Esophagus squamous epithelium (tissue), 4 donors: ENCODE measurements at regions not wholly inside any gene's neighbourhood (a gene's known extent, or its start where the extent isn't known, plus 50 kb on each side); places are given as distances from the start of the nearest gene placed in this dataset.

Experiments
- CTCF ChIP-seq, 6 experiments: fragments of 450-650 bp in 4 of 6; fragments of 200-600 bp in 2 of 6; sonication (generic) in 2 of 6; IDR thresholded peaks; one replicate each; pipeline ENCODE4 v1.5.1; 2016 to 2019; ENCODE audit warnings: antibody characterized with exemption in 6 of 6, mild to moderate bottlenecking in 4 of 6, moderate library complexity in 4 of 6
- POLR2A ChIP-seq, 4 donors: fragments of 450-650 bp; IDR thresholded peaks; one replicate each; pipeline ENCODE4 v1.6.1; 2017; ENCODE audit warnings: antibody characterized with exemption in 4 of 4, mild to moderate bottlenecking in 4 of 4, moderate library complexity in 3 of 4

GRCh38 chr6:84379142-84379541 is 151.7 kb upstream of the CEP162 start:
- TF ChIP-seq CTCF (IDR thresholded peaks at IDR 0.05) = no peak
- no peak for TF ChIP-seq POLR2A (IDR thresholded peaks at IDR 0.05)
